GM21619 (cell line): ENCODE measurements at regions not wholly inside any gene's neighbourhood (a gene's known extent, or its start where the extent isn't known, plus 50 kb on each side); places are given as distances from the start of the nearest gene placed in this dataset.
A peak's percentile ranks its signal among the peaks of the same experiment; 100 is the strongest.

ENCODE experiments used
- ATAC-seq: cut with Tn5 transposase; IDR thresholded peaks from one replicate; pipeline ENCODE4 v1.9.1; 2021; ENCODE audit not compliant: unreplicated experiment

- ATAC-seq: no peak
Measured at GRCh38 chr2:105573490-105573889, 171.2 kb upstream of the NCK2 start.

GRCh38 chr2:105571445-105571987 lies 172.7 kb upstream of the FHL2 start:
- ATAC-seq: peak; percentile 48

GRCh38 chr2:105570757-105571156 lies 171.9 kb upstream of the FHL2 start:
- no peak for ATAC-seq

GRCh38 chr2:105570326-105570725 lies 171.5 kb upstream of the FHL2 start:
- no peak for ATAC-seq

- ATAC-seq: no peak
Measured at GRCh38 chr2:105569606-105570005, 170.8 kb upstream of the FHL2 start.

- ATAC-seq: no peak
Measured at GRCh38 chr2:105567996-105568494, 169.2 kb upstream of the FHL2 start.

GRCh38 chr2:105563000-105563719 lies 164.3 kb upstream of the FHL2 start:
- ATAC-seq: no peak

GRCh38 chr2:105561401-105561800 lies 162.6 kb upstream of the FHL2 start:
- no peak for ATAC-seq

GRCh38 chr2:105560157-105560556 lies 161.3 kb upstream of the FHL2 start:
- ATAC-seq: no peak

GRCh38 chr2:105557021-105557920 lies 158.4 kb upstream of the FHL2 start:
- ATAC-seq: no peak

- no peak for ATAC-seq
Measured at GRCh38 chr2:105556366-105556765, 157.5 kb upstream of the FHL2 start.

GRCh38 chr2:105554235-105554634 lies 155.4 kb upstream of the FHL2 start:
- ATAC-seq: no peak

- ATAC-seq: no peak
Measured at GRCh38 chr2:105553538-105554196, 154.8 kb upstream of the FHL2 start.

GRCh38 chr2:105546628-105546974 lies 147.8 kb upstream of the FHL2 start:
- ATAC-seq: no peak

- peak; percentile 58 for ATAC-seq
Measured at GRCh38 chr2:105545730-105546627, 147.1 kb upstream of the FHL2 start.

GRCh38 chr2:105544591-105545377 lies 145.9 kb upstream of the FHL2 start:
- ATAC-seq: no peak

- no peak for ATAC-seq
Measured at GRCh38 chr2:105541189-105542050, 142.6 kb upstream of the FHL2 start.

GRCh38 chr2:105540642-105541041 lies 141.8 kb upstream of the FHL2 start:
- no peak for ATAC-seq

- no peak for ATAC-seq
Measured at GRCh38 chr2:105539331-105539730, 140.5 kb upstream of the FHL2 start.
